ENCODE measurements at regions not wholly inside any gene's neighbourhood (a gene's known extent, or its start where the extent isn't known, plus 50 kb on each side); places are given as distances from the start of the nearest gene placed in this dataset.

- Histone ChIP-seq H3K36me3 (ENCODE audit: control insufficient read depth, insufficient read depth, low read length) (no peaks in the 10 kb centered on the region), H3K4me3 (replicated peaks in 1 of 4; ENCODE audit: control extremely low read depth in 1 of 4, insufficient read depth in 1 of 4, low read depth in 3 of 4, low read length in 4 of 4) (no peak overlapping the region), H2AFZ (ENCODE audit: low read length) (no peak overlapping the region), H3K79me2 (ENCODE audit: control insufficient read depth, insufficient read depth, low read length) (no peaks in the 10 kb centered on the region), H3K4me2 (ENCODE audit: extremely low read depth, insufficient read depth, low read length) (no peak overlapping the region), H3K27me3 (ENCODE audit: control insufficient read depth, insufficient read depth, low read length) (no peaks in the 10 kb centered on the region), H3K4me1 (ENCODE audit: control insufficient read depth, extremely low read depth, insufficient read depth, low read length) (no peaks in the 10 kb centered on the region), H3K9me3 (ENCODE audit: control insufficient read depth, insufficient read depth, low read depth, low read length) (no peaks in the 10 kb centered on the region), H3K27ac (ENCODE audit: insufficient read depth, low read length) (no peak overlapping the region), H4K20me1 (ENCODE audit: control insufficient read depth, extremely low read depth, insufficient read depth, low read length) (no peaks in the 10 kb centered on the region), H3K9ac (ENCODE audit: insufficient read depth, low read length) (no peak overlapping the region)
- TF ChIP-seq EZH2 (IDR thresholded peaks at IDR 0.05; ENCODE audit: low read length, missing control alignments) (no peak), CTCF (conservative IDR thresholded peaks at IDR 0.05 in 1 of 2, IDR thresholded peaks at IDR 0.05 in 1 of 2; ENCODE audit: low read depth in 1 of 2, low read length in 2 of 2) (no peak)
- no peak for DNase-seq (ENCODE audit: low read depth in 2 of 2)
Measured at GRCh38 chr10:109178591-109178990, 744.7 kb downstream of the XPNPEP1 start.

- no peaks in the 10 kb centered on the region for H3K27me3 ChIP-seq (ENCODE audit: control insufficient read depth, insufficient read depth, low read length)
- TF ChIP-seq EZH2 (IDR thresholded peaks at IDR 0.05; ENCODE audit: low read length, missing control alignments) (no peak), CTCF (conservative IDR thresholded peaks at IDR 0.05 in 1 of 2, IDR thresholded peaks at IDR 0.05 in 1 of 2; ENCODE audit: low read depth in 1 of 2, low read length in 2 of 2) (no peak)
- no peak overlapping the region for H3K27ac ChIP-seq (ENCODE audit: insufficient read depth, low read length)
- no peak overlapping the region for H3K4me3 ChIP-seq (replicated peaks in 1 of 4; ENCODE audit: control extremely low read depth in 1 of 4, insufficient read depth in 1 of 4, low read depth in 3 of 4, low read length in 4 of 4)
- no peak overlapping the region for H3K9ac ChIP-seq (ENCODE audit: insufficient read depth, low read length)
- no peak overlapping the region for H3K4me2 ChIP-seq (ENCODE audit: extremely low read depth, insufficient read depth, low read length)
- no peaks in the 10 kb centered on the region for H3K4me1 ChIP-seq (ENCODE audit: control insufficient read depth, extremely low read depth, insufficient read depth, low read length)
- H3K36me3 ChIP-seq (ENCODE audit: control insufficient read depth, insufficient read depth, low read length), result no peaks in the 10 kb centered on the region
- H2AFZ ChIP-seq (ENCODE audit: low read length), result no peak overlapping the region
- H3K79me2 ChIP-seq (ENCODE audit: control insufficient read depth, insufficient read depth, low read length), result no peaks in the 10 kb centered on the region
- DNase-seq (ENCODE audit: low read depth in 2 of 2), result peak in 1 of 2 donors; percentile 12
- H4K20me1 ChIP-seq (ENCODE audit: control insufficient read depth, extremely low read depth, insufficient read depth, low read length), result no peaks in the 10 kb centered on the region
- H3K9me3 ChIP-seq (ENCODE audit: control insufficient read depth, insufficient read depth, low read depth, low read length), result no peaks in the 10 kb centered on the region
Measured at GRCh38 chr10:109174526-109174925, 748.8 kb downstream of the XPNPEP1 start.

DNA sequence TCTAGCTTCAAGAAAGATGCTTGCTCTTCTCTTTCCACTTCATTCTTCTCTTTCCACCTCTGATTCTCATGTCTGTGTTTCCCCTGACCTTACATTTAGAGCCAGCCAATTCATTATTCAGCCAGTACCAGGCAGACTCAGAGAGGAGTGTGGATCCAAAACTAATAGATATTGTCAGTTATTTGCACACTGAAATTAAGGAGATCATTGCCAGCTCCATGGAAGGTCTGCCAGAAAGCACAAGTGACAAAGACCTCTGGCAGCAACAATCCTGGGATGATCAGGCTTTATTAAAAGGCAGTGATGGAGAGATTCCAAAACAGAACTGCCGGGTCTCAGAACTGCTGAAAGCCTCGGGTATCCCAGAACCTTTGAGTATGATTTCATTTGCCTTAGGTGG lies 749.4 kb downstream of the XPNPEP1 start:
- Histone ChIP-seq H3K27ac (ENCODE audit: insufficient read depth, low read length) (no peak overlapping the region), H3K4me1 (ENCODE audit: control insufficient read depth, extremely low read depth, insufficient read depth, low read length) (no peaks in the 10 kb centered on the region), H3K4me3 (replicated peaks in 1 of 4; ENCODE audit: control extremely low read depth in 1 of 4, insufficient read depth in 1 of 4, low read depth in 3 of 4, low read length in 4 of 4) (no peak overlapping the region), H3K79me2 (ENCODE audit: control insufficient read depth, insufficient read depth, low read length) (no peaks in the 10 kb centered on the region), H3K27me3 (ENCODE audit: control insufficient read depth, insufficient read depth, low read length) (no peaks in the 10 kb centered on the region), H3K9me3 (ENCODE audit: control insufficient read depth, insufficient read depth, low read depth, low read length) (no peaks in the 10 kb centered on the region), H4K20me1 (ENCODE audit: control insufficient read depth, extremely low read depth, insufficient read depth, low read length) (no peaks in the 10 kb centered on the region), H3K9ac (ENCODE audit: insufficient read depth, low read length) (no peak overlapping the region), H2AFZ (ENCODE audit: low read length) (no peak overlapping the region), H3K36me3 (ENCODE audit: control insufficient read depth, insufficient read depth, low read length) (no peaks in the 10 kb centered on the region), H3K4me2 (ENCODE audit: extremely low read depth, insufficient read depth, low read length) (no peak overlapping the region)
- TF ChIP-seq EZH2 (IDR thresholded peaks at IDR 0.05; ENCODE audit: low read length, missing control alignments), result no peak
- no peak for TF ChIP-seq CTCF (conservative IDR thresholded peaks at IDR 0.05 in 1 of 2, IDR thresholded peaks at IDR 0.05 in 1 of 2; ENCODE audit: low read depth in 1 of 2, low read length in 2 of 2)
- no peak for DNase-seq (ENCODE audit: low read depth in 2 of 2)

Measured in fibroblast of lung (primary cell).